ENCODE measurements at regions not wholly inside any gene's neighbourhood (a gene's known extent, or its start where the extent isn't known, plus 50 kb on each side); places are given as distances from the start of the nearest gene placed in this dataset.

GRCh38 chr10:62719061-62719460 is 85.5 kb upstream of the ADO start:
- TF ChIP-seq POLR2A (IDR thresholded peaks at IDR 0.05) (no peak), CTCF (IDR thresholded peaks at IDR 0.05) (no peak)

Measured in right lobe of liver (tissue), 4 donors.